Hepatocyte (in vitro differentiated cells): ENCODE measurements at regions not wholly inside any gene's neighbourhood (a gene's known extent, or its start where the extent isn't known, plus 50 kb on each side); places are given as distances from the start of the nearest gene placed in this dataset.

Experiments used
- EZH2 ChIP-seq: fragments of 200-600 bp; sonication (generic); IDR thresholded peaks from 2 replicates; pipeline ENCODE4 v1.6.1; 2016; ENCODE audit warnings: antibody characterized with exemption, mild to moderate bottlenecking, borderline replicate concordance
- EZH2phosphoT487 ChIP-seq: fragments of 200-600 bp; sonication (generic); IDR thresholded peaks from one replicate; pipeline ENCODE4 v1.6.1; 2018; ENCODE audit warnings: antibody characterized with exemption, mild to moderate bottlenecking, low read depth, moderate library complexity; ENCODE audit not compliant: unreplicated experiment, severe bottlenecking
- TF ChIP-seq, protein P1 (sequence below): fragments of 200-600 bp; sonication (generic); IDR thresholded peaks from 2 replicates; pipeline ENCODE4 v1.5.1; 2016; ENCODE audit warnings: antibody characterized with exemption, mild to moderate bottlenecking; ENCODE audit not compliant: poor library complexity

DNA sequence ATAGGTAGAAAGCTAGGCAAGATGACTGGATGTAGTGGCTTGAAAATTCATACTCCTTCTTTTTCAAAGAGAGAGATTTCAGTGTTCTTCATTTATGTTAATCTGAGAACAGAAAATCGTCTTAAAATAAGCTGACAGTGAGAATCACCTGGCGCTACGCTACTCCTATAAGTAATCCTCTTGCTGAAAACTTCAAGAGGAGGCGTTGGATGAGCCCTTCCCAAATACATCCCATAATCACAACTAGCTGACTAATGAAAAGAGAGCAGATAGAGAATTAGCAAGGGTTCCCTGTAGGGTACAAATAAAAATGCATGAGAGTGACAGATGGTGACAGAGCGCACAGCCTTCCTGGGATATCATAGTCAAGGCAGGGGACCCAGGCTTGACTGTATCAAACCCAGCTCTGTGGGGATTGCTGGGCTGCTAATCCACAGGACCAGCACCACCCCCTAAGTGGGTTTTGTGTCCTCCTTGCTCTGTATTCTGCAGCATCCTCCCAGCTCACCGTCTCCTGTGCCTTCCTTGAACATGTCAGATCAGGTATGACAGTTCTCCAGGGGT lies 280.2 kb downstream of the SP3 start:
- TF ChIP-seq, protein P1, sequence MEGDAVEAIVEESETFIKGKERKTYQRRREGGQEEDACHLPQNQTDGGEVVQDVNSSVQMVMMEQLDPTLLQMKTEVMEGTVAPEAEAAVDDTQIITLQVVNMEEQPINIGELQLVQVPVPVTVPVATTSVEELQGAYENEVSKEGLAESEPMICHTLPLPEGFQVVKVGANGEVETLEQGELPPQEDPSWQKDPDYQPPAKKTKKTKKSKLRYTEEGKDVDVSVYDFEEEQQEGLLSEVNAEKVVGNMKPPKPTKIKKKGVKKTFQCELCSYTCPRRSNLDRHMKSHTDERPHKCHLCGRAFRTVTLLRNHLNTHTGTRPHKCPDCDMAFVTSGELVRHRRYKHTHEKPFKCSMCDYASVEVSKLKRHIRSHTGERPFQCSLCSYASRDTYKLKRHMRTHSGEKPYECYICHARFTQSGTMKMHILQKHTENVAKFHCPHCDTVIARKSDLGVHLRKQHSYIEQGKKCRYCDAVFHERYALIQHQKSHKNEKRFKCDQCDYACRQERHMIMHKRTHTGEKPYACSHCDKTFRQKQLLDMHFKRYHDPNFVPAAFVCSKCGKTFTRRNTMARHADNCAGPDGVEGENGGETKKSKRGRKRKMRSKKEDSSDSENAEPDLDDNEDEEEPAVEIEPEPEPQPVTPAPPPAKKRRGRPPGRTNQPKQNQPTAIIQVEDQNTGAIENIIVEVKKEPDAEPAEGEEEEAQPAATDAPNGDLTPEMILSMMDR = no peak
- TF ChIP-seq EZH2 (no peak), EZH2phosphoT487 (no peak)
